T-helper 17 cell (primary cell): ENCODE measurements at regions not wholly inside any gene's neighbourhood (a gene's known extent, or its start where the extent isn't known, plus 50 kb on each side); places are given as distances from the start of the nearest gene placed in this dataset.

Experiments used
- ATAC-seq: fragments of 150-1000 bp; cut with Tn5 transposase; 2 replicates; pipeline ENCODE4 v1.10.0; 2021; ENCODE audit warnings: mild to moderate bottlenecking, moderate library complexity
- DNase-seq, 3 donors: peaks; one replicate each; pipeline versions ENCODE4 v3.0.0 to v3.0.0-alpha.2; 2020 to 2021
- H3K9me3 ChIP-seq: one replicate; pipeline ENCODE4 v1.7.0; 2013; ENCODE audit warnings: low read length, mild to moderate bottlenecking; ENCODE audit not compliant: control insufficient read depth, poor library complexity, severe bottlenecking
- H3K27ac Mint-ChIP-seq: one replicate; pipeline ENCODE4 v1.8.0; 2022; ENCODE audit warnings: mild to moderate bottlenecking, moderate library complexity, mixed read lengths
- H3K27me3 Mint-ChIP-seq: one replicate; pipeline ENCODE4 v1.8.0; 2022; ENCODE audit warnings: mixed read lengths
- H3K36me3 Mint-ChIP-seq: one replicate; pipeline ENCODE4 v1.8.0; 2022; ENCODE audit warnings: low read depth, mixed read lengths
- H3K4me1 Mint-ChIP-seq: one replicate; pipeline ENCODE4 v1.8.0; 2022; ENCODE audit warnings: mild to moderate bottlenecking, mixed read lengths
- H3K4me3 Mint-ChIP-seq: one replicate; pipeline ENCODE4 v1.8.0; 2022; ENCODE audit warnings: mild to moderate bottlenecking, moderate library complexity, mixed read lengths

- Mint-ChIP-seq H3K36me3 (peaks cover 2% of the 10 kb centered on the region), H3K27me3 (peaks cover 15% of the 10 kb centered on the region), H3K4me1 (no peaks in the 10 kb centered on the region), H3K4me3 (no peak overlapping the region), H3K27ac (no peak overlapping the region)
- no peaks in the 10 kb centered on the region for H3K9me3 ChIP-seq
- no peak for ATAC-seq
- no peak for DNase-seq
Measured at GRCh38 chr4:123741906-123742305, 345.3 kb downstream of the SPRY1 start.

- H3K27ac Mint-ChIP-seq: no peak overlapping the region
- H3K9me3 ChIP-seq: no peaks in the 10 kb centered on the region
- peaks cover 22% of the 10 kb centered on the region for H3K27me3 Mint-ChIP-seq
- no peak for ATAC-seq
- peaks cover 2% of the 10 kb centered on the region for H3K36me3 Mint-ChIP-seq
- no peaks in the 10 kb centered on the region for H3K4me1 Mint-ChIP-seq
- no peak for DNase-seq
- H3K4me3 Mint-ChIP-seq: no peak overlapping the region
Measured at GRCh38 chr4:123743848-123744247, 347.3 kb downstream of the SPRY1 start.

- H3K9me3 ChIP-seq: no peaks in the 10 kb centered on the region
- no peak for DNase-seq
- Mint-ChIP-seq H3K4me1 (no peaks in the 10 kb centered on the region), H3K36me3 (no peaks in the 10 kb centered on the region), H3K27me3 (peaks cover 16% of the 10 kb centered on the region), H3K4me3 (no peak overlapping the region), H3K27ac (no peak overlapping the region)
- no peak for ATAC-seq
Measured at GRCh38 chr4:123744664-123745290, 348.2 kb downstream of the SPRY1 start.

- H3K27ac Mint-ChIP-seq: no peak overlapping the region
- H3K36me3 Mint-ChIP-seq: no peaks in the 10 kb centered on the region
- H3K9me3 ChIP-seq: no peaks in the 10 kb centered on the region
- H3K4me3 Mint-ChIP-seq: no peak overlapping the region
- no peaks in the 10 kb centered on the region for H3K4me1 Mint-ChIP-seq
- ATAC-seq (no peak), DNase-seq (no peak)
- peaks cover 14% of the 10 kb centered on the region for H3K27me3 Mint-ChIP-seq
Measured at GRCh38 chr4:123747016-123747415, 350.4 kb downstream of the SPRY1 start.

GRCh38 chr4:123748806-123749205 lies 352.2 kb downstream of the SPRY1 start:
- Mint-ChIP-seq H3K27ac (no peak overlapping the region), H3K4me1 (no peaks in the 10 kb centered on the region), H3K4me3 (no peak overlapping the region), H3K27me3 (peaks cover 14% of the 10 kb centered on the region), H3K36me3 (no peaks in the 10 kb centered on the region)
- H3K9me3 ChIP-seq: no peaks in the 10 kb centered on the region
- DNase-seq: no peak
- no peak for ATAC-seq

GRCh38 chr4:123749383-123749782 lies 352.8 kb downstream of the SPRY1 start:
- H3K9me3 ChIP-seq: no peaks in the 10 kb centered on the region
- no peaks in the 10 kb centered on the region for H3K36me3 Mint-ChIP-seq
- H3K4me1 Mint-ChIP-seq: no peaks in the 10 kb centered on the region
- no peak overlapping the region for H3K4me3 Mint-ChIP-seq
- ATAC-seq: no peak
- DNase-seq: no peak
- H3K27ac Mint-ChIP-seq: no peak overlapping the region
- peaks cover 14% of the 10 kb centered on the region for H3K27me3 Mint-ChIP-seq

- ATAC-seq (no peak), DNase-seq (no peak)
- H3K27ac Mint-ChIP-seq: no peak overlapping the region
- H3K36me3 Mint-ChIP-seq: no peaks in the 10 kb centered on the region
- H3K4me3 Mint-ChIP-seq: no peak overlapping the region
- H3K4me1 Mint-ChIP-seq: no peaks in the 10 kb centered on the region
- H3K9me3 ChIP-seq: no peaks in the 10 kb centered on the region
- peaks cover 19% of the 10 kb centered on the region for H3K27me3 Mint-ChIP-seq
Measured at GRCh38 chr4:123750044-123750443, 353.4 kb downstream of the SPRY1 start.

- no peak overlapping the region for H3K4me3 Mint-ChIP-seq
- no peaks in the 10 kb centered on the region for H3K9me3 ChIP-seq
- no peak overlapping the region for H3K27ac Mint-ChIP-seq
- H3K36me3 Mint-ChIP-seq: no peaks in the 10 kb centered on the region
- H3K4me1 Mint-ChIP-seq: no peaks in the 10 kb centered on the region
- ATAC-seq: no peak
- DNase-seq: no peak
- H3K27me3 Mint-ChIP-seq: peaks cover 20% of the 10 kb centered on the region
Measured at GRCh38 chr4:123755655-123756054, 359.1 kb downstream of the SPRY1 start.

- Mint-ChIP-seq H3K4me3 (no peak overlapping the region), H3K27ac (no peak overlapping the region), H3K36me3 (no peaks in the 10 kb centered on the region), H3K27me3 (no peaks in the 10 kb centered on the region), H3K4me1 (peaks cover under 1% of the 10 kb centered on the region)
- no peaks in the 10 kb centered on the region for H3K9me3 ChIP-seq
- ATAC-seq: no peak
- DNase-seq: no peak
Measured at GRCh38 chr4:123767806-123768205, 371.2 kb downstream of the SPRY1 start.

GRCh38 chr4:123770884-123771283 lies 374.3 kb downstream of the SPRY1 start:
- H3K27me3 Mint-ChIP-seq: no peaks in the 10 kb centered on the region
- ATAC-seq: no peak
- H3K4me3 Mint-ChIP-seq: no peak overlapping the region
- H3K9me3 ChIP-seq: no peaks in the 10 kb centered on the region
- no peaks in the 10 kb centered on the region for H3K36me3 Mint-ChIP-seq
- no peak for DNase-seq
- no peak overlapping the region for H3K27ac Mint-ChIP-seq
- peaks cover 2% of the 10 kb centered on the region for H3K4me1 Mint-ChIP-seq

GRCh38 chr4:123776267-123776666 lies 379.7 kb downstream of the SPRY1 start:
- Mint-ChIP-seq H3K36me3 (no peaks in the 10 kb centered on the region), H3K27me3 (no peaks in the 10 kb centered on the region), H3K4me1 (peaks cover 2% of the 10 kb centered on the region), H3K27ac (no peak overlapping the region), H3K4me3 (no peak overlapping the region)
- DNase-seq (no peak), ATAC-seq (no peak)
- no peaks in the 10 kb centered on the region for H3K9me3 ChIP-seq

- no peaks in the 10 kb centered on the region for H3K27me3 Mint-ChIP-seq
- H3K36me3 Mint-ChIP-seq: no peaks in the 10 kb centered on the region
- no peak overlapping the region for H3K27ac Mint-ChIP-seq
- no peak overlapping the region for H3K4me3 Mint-ChIP-seq
- H3K4me1 Mint-ChIP-seq: peaks cover 2% of the 10 kb centered on the region
- ATAC-seq (no peak), DNase-seq (no peak)
- H3K9me3 ChIP-seq: no peaks in the 10 kb centered on the region
Measured at GRCh38 chr4:123777373-123777772, 380.8 kb downstream of the SPRY1 start.

- Mint-ChIP-seq H3K27me3 (no peaks in the 10 kb centered on the region), H3K4me1 (no peaks in the 10 kb centered on the region), H3K36me3 (no peaks in the 10 kb centered on the region), H3K27ac (no peak overlapping the region), H3K4me3 (no peak overlapping the region)
- DNase-seq: no peak
- H3K9me3 ChIP-seq: no peaks in the 10 kb centered on the region
- no peak for ATAC-seq
Measured at GRCh38 chr4:123783151-123783790, 386.7 kb downstream of the SPRY1 start.

- H3K36me3 Mint-ChIP-seq: no peaks in the 10 kb centered on the region
Measured at GRCh38 chr4:123783921-123784320, 387.3 kb downstream of the SPRY1 start.

More at GRCh38 chr4:123783921-123784320, 387.3 kb downstream of the SPRY1 start:
- no peaks in the 10 kb centered on the region for H3K4me1 Mint-ChIP-seq
- no peak overlapping the region for H3K4me3 Mint-ChIP-seq
- no peak for ATAC-seq
- no peak for DNase-seq
- H3K27ac Mint-ChIP-seq: no peak overlapping the region
- H3K27me3 Mint-ChIP-seq: no peaks in the 10 kb centered on the region
- no peaks in the 10 kb centered on the region for H3K9me3 ChIP-seq
